GM12865 (cell line): ENCODE measurements at regions not wholly inside any gene's neighbourhood (a gene's known extent, or its start where the extent isn't known, plus 50 kb on each side); places are given as distances from the start of the nearest gene placed in this dataset.

Source experiments
- DNase-seq: peaks from one replicate; pipeline ENCODE4 v3.0.0; 2010; ENCODE audit warnings: low read depth
- H3K4me3 ChIP-seq: 2 replicates; pipeline ENCODE4 v1.5.1; 2011; ENCODE audit warnings: mild to moderate bottlenecking, low read depth, low read length, control low read depth
- TF ChIP-seq, protein P1 (sequence below): IDR thresholded peaks from 2 replicates; pipeline ENCODE4 v1.5.1; 2011; ENCODE audit warnings: low read length, control low read depth, low read depth, inconsistent platforms; ENCODE audit not compliant: insufficient read depth; ENCODE audit errors: missing control alignments

DNA sequence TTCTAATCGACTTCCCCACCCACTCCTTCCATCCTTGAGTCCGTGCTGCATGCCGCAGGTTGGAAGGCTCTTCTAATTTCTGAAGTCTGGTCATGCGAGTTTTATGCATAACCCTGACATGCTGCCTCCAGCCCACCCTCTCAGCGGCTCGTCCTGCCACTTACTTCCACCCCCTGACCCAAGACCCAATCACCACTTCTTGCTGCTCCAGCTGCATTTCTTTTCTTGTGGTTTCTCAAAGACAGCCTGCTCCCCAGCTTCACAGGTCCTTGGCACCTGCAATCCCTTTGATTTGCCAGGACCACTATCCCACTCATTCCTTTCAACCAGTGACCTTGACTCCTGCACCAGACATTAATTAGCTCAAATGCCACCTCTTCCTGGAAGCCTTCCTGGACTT is 486.7 kb downstream of the VRK1 start:
- no peak for DNase-seq
- TF ChIP-seq, protein P1, sequence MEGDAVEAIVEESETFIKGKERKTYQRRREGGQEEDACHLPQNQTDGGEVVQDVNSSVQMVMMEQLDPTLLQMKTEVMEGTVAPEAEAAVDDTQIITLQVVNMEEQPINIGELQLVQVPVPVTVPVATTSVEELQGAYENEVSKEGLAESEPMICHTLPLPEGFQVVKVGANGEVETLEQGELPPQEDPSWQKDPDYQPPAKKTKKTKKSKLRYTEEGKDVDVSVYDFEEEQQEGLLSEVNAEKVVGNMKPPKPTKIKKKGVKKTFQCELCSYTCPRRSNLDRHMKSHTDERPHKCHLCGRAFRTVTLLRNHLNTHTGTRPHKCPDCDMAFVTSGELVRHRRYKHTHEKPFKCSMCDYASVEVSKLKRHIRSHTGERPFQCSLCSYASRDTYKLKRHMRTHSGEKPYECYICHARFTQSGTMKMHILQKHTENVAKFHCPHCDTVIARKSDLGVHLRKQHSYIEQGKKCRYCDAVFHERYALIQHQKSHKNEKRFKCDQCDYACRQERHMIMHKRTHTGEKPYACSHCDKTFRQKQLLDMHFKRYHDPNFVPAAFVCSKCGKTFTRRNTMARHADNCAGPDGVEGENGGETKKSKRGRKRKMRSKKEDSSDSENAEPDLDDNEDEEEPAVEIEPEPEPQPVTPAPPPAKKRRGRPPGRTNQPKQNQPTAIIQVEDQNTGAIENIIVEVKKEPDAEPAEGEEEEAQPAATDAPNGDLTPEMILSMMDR = no peak
- no peak overlapping the region for H3K4me3 ChIP-seq

DNA sequence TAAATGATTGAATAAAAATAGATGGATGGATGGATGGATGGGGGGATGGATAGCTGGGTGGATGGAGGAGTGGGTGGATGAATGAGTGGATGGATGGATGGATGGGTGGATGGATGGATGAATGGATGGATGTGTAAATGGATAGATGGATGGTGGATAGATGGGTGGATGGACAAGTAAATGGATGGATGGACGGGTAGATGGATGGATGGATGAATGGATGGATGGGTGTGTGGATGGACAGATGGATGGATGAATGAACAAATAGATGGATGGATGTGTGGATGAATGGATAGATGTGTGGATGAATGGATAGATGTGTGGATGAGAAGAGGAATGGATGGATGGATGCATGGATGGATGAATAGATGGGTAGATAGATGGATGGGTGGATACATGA is 490.8 kb downstream of the VRK1 start:
- no peak for DNase-seq
- H3K4me3 ChIP-seq = no peak overlapping the region
- TF ChIP-seq, protein P1 = no peak

DNA sequence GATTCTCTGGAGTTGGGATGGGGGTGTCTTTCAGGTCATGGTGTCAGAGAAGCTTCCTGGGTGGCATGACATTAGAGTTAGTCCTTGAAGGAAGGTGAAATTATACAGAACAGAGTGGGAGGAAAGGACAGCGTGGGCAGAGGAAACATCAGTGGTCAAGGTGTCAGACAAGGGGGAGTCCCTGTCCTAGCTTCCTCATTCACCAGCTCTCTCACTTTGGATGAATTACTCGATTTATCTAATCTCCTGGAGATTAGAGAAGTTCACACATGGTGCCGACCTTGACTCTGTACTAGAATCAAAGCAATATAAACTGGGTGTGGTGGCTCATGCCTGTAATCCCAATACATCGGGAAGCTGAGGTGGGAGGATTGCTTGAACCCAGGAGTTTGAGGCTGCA is 492.9 kb downstream of the VRK1 start:
- TF ChIP-seq, protein P1 = no peak
- no peak for DNase-seq

DNA sequence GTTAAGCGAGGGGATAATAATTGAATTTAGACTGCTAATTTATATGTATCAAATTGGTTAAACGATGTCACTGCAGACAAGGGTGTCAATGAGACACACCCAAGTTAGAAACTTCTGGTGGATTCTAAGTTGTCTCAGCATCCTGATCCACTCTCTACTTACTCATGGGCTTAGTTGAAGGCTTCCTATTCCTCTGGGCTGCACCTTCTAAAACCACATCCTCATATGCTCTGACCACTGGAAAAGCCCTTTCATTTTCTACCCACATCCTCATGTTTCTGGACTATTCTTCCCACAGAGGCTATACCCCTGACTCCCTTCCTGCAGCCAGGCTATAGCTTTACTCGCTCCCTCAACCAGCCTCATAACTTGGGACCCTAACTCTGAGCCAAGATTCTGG is 493.8 kb downstream of the VRK1 start:
- no peak for DNase-seq
- TF ChIP-seq, protein P1 = no peak
- no peak overlapping the region for H3K4me3 ChIP-seq

More for the DNA sequence above, 492.9 kb downstream of the VRK1 start:
- no peak overlapping the region for H3K4me3 ChIP-seq

DNA sequence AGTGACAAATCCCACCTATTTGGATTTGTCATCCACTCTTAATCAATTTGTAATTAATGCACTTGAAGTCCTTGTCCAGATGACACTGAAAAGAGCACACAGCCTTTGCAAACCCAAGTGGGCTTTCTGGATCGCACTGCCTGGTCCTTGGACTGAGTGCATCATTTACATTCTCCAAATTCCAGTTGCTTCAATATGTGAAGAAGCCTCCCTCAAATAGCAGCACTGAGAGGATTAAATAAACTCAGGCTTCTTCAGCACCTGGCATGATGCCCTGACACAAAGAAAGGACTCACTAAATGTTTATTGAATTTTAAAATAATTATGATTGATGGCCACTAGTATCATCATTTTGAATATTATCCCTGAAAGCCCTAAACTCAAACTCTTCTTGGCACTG is 496.5 kb downstream of the VRK1 start:
- no peak overlapping the region for H3K4me3 ChIP-seq
- TF ChIP-seq, protein P1 = no peak
- no peak for DNase-seq

DNA sequence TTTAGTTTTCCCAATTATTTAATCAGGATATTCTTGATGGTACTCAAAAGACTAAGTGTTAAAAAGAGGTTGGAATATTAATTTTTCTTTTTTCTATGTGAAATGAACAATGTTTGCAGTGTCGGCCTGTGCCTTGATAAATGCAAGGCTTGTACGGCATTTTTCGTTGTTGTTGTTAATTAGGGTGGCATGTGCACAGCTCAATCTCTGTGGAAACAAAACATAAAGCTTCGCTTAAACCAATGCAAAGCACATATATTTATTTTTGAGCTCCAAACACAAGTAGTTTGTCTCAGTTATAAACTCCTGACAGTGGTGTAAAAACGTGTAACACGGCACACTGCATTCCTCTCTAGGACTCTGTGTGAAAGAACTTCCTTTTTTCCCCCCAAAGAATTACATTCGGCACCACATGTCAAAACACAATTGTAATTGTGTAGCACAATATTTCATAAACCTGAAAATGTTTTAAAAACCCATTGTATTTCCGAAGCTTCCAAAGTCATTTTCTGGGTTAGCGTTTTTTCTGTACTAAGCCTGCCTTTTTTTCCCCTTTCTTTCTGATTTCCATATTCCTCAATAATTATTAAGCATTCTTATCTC is 498.0 kb downstream of the VRK1 start:
- no peak overlapping the region for H3K4me3 ChIP-seq
- DNase-seq = no peak
- TF ChIP-seq, protein P1 = no peak

DNA sequence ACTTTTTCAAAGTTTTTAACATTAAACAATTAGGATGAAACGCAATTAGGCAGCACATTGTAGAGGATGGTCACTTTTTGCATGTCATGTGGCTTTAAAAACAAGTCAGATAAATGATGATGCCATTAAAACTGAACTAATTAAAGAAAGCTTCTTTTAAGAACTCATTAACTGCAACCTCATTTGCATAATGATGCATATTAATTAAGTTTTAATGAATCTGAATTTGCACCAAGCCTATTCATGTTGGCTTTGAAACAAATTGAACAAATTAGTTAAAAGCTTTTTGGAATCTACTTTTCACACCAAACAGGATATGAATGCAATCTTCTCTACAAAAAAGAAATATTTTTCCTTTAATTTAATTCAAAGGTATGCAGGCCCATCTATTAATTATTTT is 499.0 kb downstream of the VRK1 start:
- no peak for DNase-seq
- no peak overlapping the region for H3K4me3 ChIP-seq
- TF ChIP-seq, protein P1 = no peak
